ENCODE measurements at regions not wholly inside any gene's neighbourhood (a gene's known extent, or its start where the extent isn't known, plus 50 kb on each side); places are given as distances from the start of the nearest gene placed in this dataset.

- DNase-seq = no peak
Observed at GRCh38 chr18:40929399-40929798, 1025.6 kb upstream of the PIK3C3 start.

- DNase-seq = no peak
Observed at GRCh38 chr18:40926679-40927078, 1028.4 kb upstream of the PIK3C3 start.

- DNase-seq = no peak
Observed at GRCh38 chr18:40925071-40925541, 1029.9 kb upstream of the PIK3C3 start.

- no peak for DNase-seq
Observed at GRCh38 chr18:40921845-40922629, 1033.0 kb upstream of the PIK3C3 start.

- no peak for DNase-seq
Observed at GRCh38 chr18:40917056-40917455, 1038.0 kb upstream of the PIK3C3 start.

GRCh38 chr18:40915724-40916123 lies 1039.3 kb upstream of the PIK3C3 start:
- DNase-seq = no peak

GRCh38 chr18:40911582-40912254 lies 1043.3 kb upstream of the PIK3C3 start:
- no peak for DNase-seq

GRCh38 chr18:40911041-40911440 lies 1044.0 kb upstream of the PIK3C3 start:
- no peak for DNase-seq

GRCh38 chr18:40907842-40908241 lies 1047.2 kb upstream of the PIK3C3 start:
- DNase-seq = no peak

- no peak for DNase-seq
Observed at GRCh38 chr18:40904295-40904694, 1050.7 kb upstream of the PIK3C3 start.

GRCh38 chr18:40902436-40902835 lies 1052.6 kb upstream of the PIK3C3 start:
- no peak for DNase-seq

GRCh38 chr18:40897884-40898283 lies 1057.2 kb upstream of the PIK3C3 start:
- DNase-seq = no peak

- no peak for DNase-seq
Observed at GRCh38 chr18:40883271-40883670, 1071.8 kb upstream of the PIK3C3 start.

- DNase-seq = no peak
Observed at GRCh38 chr18:40882468-40882867, 1072.6 kb upstream of the PIK3C3 start.

- no peak for DNase-seq
Observed at GRCh38 chr18:40878371-40878770, 1076.7 kb upstream of the PIK3C3 start.

- no peak for DNase-seq
Observed at GRCh38 chr18:40877096-40877495, 1077.9 kb upstream of the PIK3C3 start.

GRCh38 chr18:40875101-40875615 lies 1079.9 kb upstream of the PIK3C3 start:
- DNase-seq = no peak

GRCh38 chr18:40874233-40874632 lies 1080.8 kb upstream of the PIK3C3 start:
- DNase-seq = no peak

- DNase-seq = no peak
Observed at GRCh38 chr18:40868110-40868858, 1086.8 kb upstream of the PIK3C3 start.

- no peak for DNase-seq
Observed at GRCh38 chr18:40867459-40867858, 1087.6 kb upstream of the PIK3C3 start.

GRCh38 chr18:40866968-40867367 lies 1088.1 kb upstream of the PIK3C3 start:
- no peak for DNase-seq

GRCh38 chr18:40866013-40866645 lies 1088.9 kb upstream of the PIK3C3 start:
- no peak for DNase-seq

- DNase-seq = no peak
Observed at GRCh38 chr18:40864846-40865245, 1090.2 kb upstream of the PIK3C3 start.
